SK-N-SH (cell line): ENCODE measurements at regions not wholly inside any gene's neighbourhood (a gene's known extent, or its start where the extent isn't known, plus 50 kb on each side); places are given as distances from the start of the nearest gene placed in this dataset.

Experiments
- CTCF ChIA-PET: fragments of 300-600, 350-600 bp; formaldehyde crosslinking; extraction: SDS; loops from one replicate; lab custom pipeline; 2021; lab: Yijun Ruan, JAX
- POLR2A ChIA-PET: fragments of 350-600 bp; sonication (Branson Sonifier 250); formaldehyde crosslinking; extraction: SDS; loops from one replicate; lab custom pipeline; 2020; ENCODE audit warnings: antibody characterized with exemption, inconsistent platforms; lab: Yijun Ruan, JAX
- DNase-seq: peaks from one replicate; pipeline ENCODE4 v3.0.0; 2012
- H2AFZ ChIP-seq: fragments of 200-600 bp; sonication (generic); 2 replicates; pipeline ENCODE4 v1.8.1; 2016; ENCODE audit warnings: antibody characterized with exemption, mild to moderate bottlenecking, low read depth
- H3F3A ChIP-seq: fragments of 200-600 bp; sonication (generic); replicated peaks from 2 replicates; pipeline ENCODE3; 2016; ENCODE audit warnings: antibody characterized with exemption, mild to moderate bottlenecking; ENCODE audit not compliant: insufficient read depth
- H3K27ac ChIP-seq, 2 experiments: fragments of 200-500 bp in 1 of 2; fragments of 200-600 bp in 1 of 2; sonication (Bioruptor generic) in 1 of 2; sonication (generic), shearing (Covaris generic) in 1 of 2; 2 replicates each; pipeline versions ENCODE4 v1.5.1 to v1.6.1; 2014 to 2016; ENCODE audit warnings: low read depth in 2 of 2, inconsistent platforms in 1 of 2, low read length in 1 of 2, mild to moderate bottlenecking in 1 of 2, mixed read lengths in 1 of 2
- H3K27me3 ChIP-seq: fragments of 200-600 bp; sonication (generic), shearing (Covaris generic); 2 replicates; pipeline ENCODE4 v1.6.1; 2016; ENCODE audit warnings: mixed run types; ENCODE audit not compliant: insufficient read depth
- H3K36me3 ChIP-seq, 2 experiments: fragments of 200-500 bp in 1 of 2; fragments of 200-600 bp in 1 of 2; sonication (Bioruptor generic) in 1 of 2; sonication (generic) in 1 of 2; replicated peaks in 1 of 2; 2 replicates each; pipeline versions ENCODE3 to v1.5.1; 2014 to 2016; ENCODE audit warnings: low read length in 1 of 2, mild to moderate bottlenecking in 1 of 2; ENCODE audit not compliant: insufficient read depth in 2 of 2, control insufficient read depth in 1 of 2
- H3K4me1 ChIP-seq, 2 experiments: fragments of 200-500 bp in 1 of 2; fragments of 200-600 bp in 1 of 2; sonication (Bioruptor generic) in 1 of 2; sonication (generic), shearing (Covaris generic) in 1 of 2; 2 replicates each; pipeline versions ENCODE4 v1.5.1 to v1.6.1; 2014 to 2016; ENCODE audit warnings: low read depth in 1 of 2, low read length in 1 of 2, mixed run types in 1 of 2; ENCODE audit not compliant: insufficient read depth in 2 of 2, control insufficient read depth in 1 of 2
- H3K4me2 ChIP-seq: fragments of 200-600 bp; sonication (generic), shearing (Covaris generic); 2 replicates; pipeline ENCODE4 v1.6.1; 2017; ENCODE audit warnings: mixed run types
- H3K4me3 ChIP-seq, 2 experiments: fragments of 200-500 bp in 1 of 2; fragments of 200-600 bp in 1 of 2; sonication (Bioruptor generic) in 1 of 2; sonication (generic), shearing (Covaris generic) in 1 of 2; 2 replicates each; pipeline versions ENCODE4 v1.5.1 to v1.8.1; 2014 to 2016; ENCODE audit warnings: low read depth in 2 of 2, inconsistent platforms in 1 of 2, low read length in 1 of 2, mild to moderate bottlenecking in 1 of 2, mixed read lengths in 1 of 2, moderate library complexity in 1 of 2
- H3K79me2 ChIP-seq: fragments of 200-600 bp; sonication (generic); 2 replicates; pipeline ENCODE4 v1.8.1; 2017; ENCODE audit warnings: mild to moderate bottlenecking; ENCODE audit not compliant: insufficient read depth
- H3K9ac ChIP-seq: fragments of 200-600 bp; sonication (generic); 2 replicates; pipeline ENCODE4 v1.6.1; 2017; ENCODE audit warnings: mixed run types
- H3K9me2 ChIP-seq: fragments of 200-600 bp; sonication (generic); 2 replicates; pipeline ENCODE4 v1.6.1; 2017; ENCODE audit warnings: mixed run types
- H3K9me3 ChIP-seq: fragments of 200-600 bp; sonication (generic); 2 replicates; pipeline ENCODE4 v1.6.1; 2017; ENCODE audit warnings: mixed run types, mild to moderate bottlenecking, moderate library complexity
- H4K20me1 ChIP-seq: fragments of 200-600 bp; sonication (generic); 2 replicates; pipeline ENCODE4 v1.6.1; 2017; ENCODE audit warnings: mild to moderate bottlenecking, mixed run types; ENCODE audit not compliant: insufficient read depth
- EZH2phosphoT487 ChIP-seq: fragments of 200-600 bp; sonication (generic); IDR thresholded peaks from 2 replicates; pipeline ENCODE4 v1.6.1; 2017; ENCODE audit warnings: low read depth, mixed run types, mild to moderate bottlenecking, antibody characterized with exemption, moderate library complexity, borderline replicate concordance
- FOSL2 ChIP-seq: IDR thresholded peaks from 2 replicates; pipeline ENCODE4 v1.4.0; 2012; ENCODE audit warnings: low read depth, mild to moderate bottlenecking, moderate library complexity, borderline replicate concordance
- FOXJ3 ChIP-seq: sonication (generic); formaldehyde crosslinking; IDR thresholded peaks from 2 replicates; pipeline ENCODE4 v1.5.1; 2020; ENCODE audit warnings: mild to moderate bottlenecking, missing genetic modification reagents
- FOXM1 ChIP-seq: IDR thresholded peaks from 2 replicates; pipeline ENCODE4 v1.4.0; 2012; ENCODE audit warnings: low read depth, mild to moderate bottlenecking
- GABPA ChIP-seq: IDR thresholded peaks from 2 replicates; pipeline ENCODE4 v1.4.0; 2012; ENCODE audit warnings: low read depth, mild to moderate bottlenecking
- MXI1 ChIP-seq: IDR thresholded peaks from 2 replicates; pipeline ENCODE4 v1.6.1; 2012; ENCODE audit warnings: mild to moderate bottlenecking, low read depth, low read length, improper control_type of control experiment
- NFIC ChIP-seq: IDR thresholded peaks from 2 replicates; pipeline ENCODE4 v1.4.0; 2012; ENCODE audit warnings: borderline replicate concordance
- RAD21 ChIP-seq: IDR thresholded peaks from 2 replicates; pipeline ENCODE4 v1.6.1; 2012; ENCODE audit warnings: mild to moderate bottlenecking, low read length
- RCOR1 ChIP-seq: fragments of 150-350 bp; IDR thresholded peaks from 2 replicates; pipeline ENCODE4 v1.6.1; 2017; ENCODE audit warnings: antibody characterized with exemption, low read length
- RFX5 ChIP-seq: IDR thresholded peaks from 2 replicates; pipeline ENCODE4 v1.6.1; 2012; ENCODE audit warnings: mild to moderate bottlenecking, improper control_type of control experiment, low read length
- SMC3 ChIP-seq: IDR thresholded peaks from 2 replicates; pipeline ENCODE4 v1.6.1; 2012; ENCODE audit warnings: low read depth, low read length, improper control_type of control experiment
- TAF1 ChIP-seq: IDR thresholded peaks from 2 replicates; pipeline ENCODE4 v1.6.1; 2012; ENCODE audit warnings: low read depth, mild to moderate bottlenecking, low read length, moderate library complexity, borderline replicate concordance
- TCF12 ChIP-seq: IDR thresholded peaks from 2 replicates; pipeline ENCODE4 v1.4.0; 2012
- TEAD4 ChIP-seq: IDR thresholded peaks from 2 replicates; pipeline ENCODE4 v1.4.0; 2012; ENCODE audit warnings: mild to moderate bottlenecking, borderline replicate concordance; ENCODE audit not compliant: insufficient read depth
- YY1 ChIP-seq: IDR thresholded peaks from 2 replicates; pipeline ENCODE4 v1.4.0; 2012; ENCODE audit warnings: low read depth, mild to moderate bottlenecking
- WGBS: methylation state at CpG from one replicate; pipeline ENCODE4 v1.1.6; 2017; ENCODE audit warnings: low lambda C conversion rate; 5-methylcytosine and 5-hydroxymethylcytosine counted together
- TF ChIP-seq, protein P1 (sequence below): IDR thresholded peaks from 2 replicates; pipeline ENCODE4 v1.4.0; 2012; ENCODE audit warnings: low read depth, borderline replicate concordance
- TF ChIP-seq, protein P2 (sequence below): IDR thresholded peaks from 2 replicates; pipeline ENCODE4 v1.4.0; 2012; ENCODE audit warnings: low read depth, borderline replicate concordance
- TF ChIP-seq, protein P3 (sequence below): fragments of 150-350 bp; IDR thresholded peaks from 2 replicates; pipeline ENCODE4 v1.6.1; 2017; ENCODE audit warnings: antibody characterized with exemption, low read length, low read depth, borderline replicate concordance
- TF ChIP-seq, protein P4 (sequence below): IDR thresholded peaks from 2 replicates; pipeline ENCODE4 v1.6.1; 2012; ENCODE audit warnings: mild to moderate bottlenecking, low read depth, low read length, moderate library complexity
- TF ChIP-seq, protein P5 (sequence below): fragments of 150-350 bp; IDR thresholded peaks from 2 replicates; pipeline ENCODE4 v1.6.1; 2016; ENCODE audit warnings: mild to moderate bottlenecking, low read depth, low read length
- TF ChIP-seq, protein P6 (sequence below): fragments of 200-600 bp; sonication (generic); IDR thresholded peaks from 2 replicates; pipeline ENCODE4 v1.6.1; 2017; ENCODE audit warnings: antibody characterized with exemption, mild to moderate bottlenecking, moderate library complexity

DNA sequence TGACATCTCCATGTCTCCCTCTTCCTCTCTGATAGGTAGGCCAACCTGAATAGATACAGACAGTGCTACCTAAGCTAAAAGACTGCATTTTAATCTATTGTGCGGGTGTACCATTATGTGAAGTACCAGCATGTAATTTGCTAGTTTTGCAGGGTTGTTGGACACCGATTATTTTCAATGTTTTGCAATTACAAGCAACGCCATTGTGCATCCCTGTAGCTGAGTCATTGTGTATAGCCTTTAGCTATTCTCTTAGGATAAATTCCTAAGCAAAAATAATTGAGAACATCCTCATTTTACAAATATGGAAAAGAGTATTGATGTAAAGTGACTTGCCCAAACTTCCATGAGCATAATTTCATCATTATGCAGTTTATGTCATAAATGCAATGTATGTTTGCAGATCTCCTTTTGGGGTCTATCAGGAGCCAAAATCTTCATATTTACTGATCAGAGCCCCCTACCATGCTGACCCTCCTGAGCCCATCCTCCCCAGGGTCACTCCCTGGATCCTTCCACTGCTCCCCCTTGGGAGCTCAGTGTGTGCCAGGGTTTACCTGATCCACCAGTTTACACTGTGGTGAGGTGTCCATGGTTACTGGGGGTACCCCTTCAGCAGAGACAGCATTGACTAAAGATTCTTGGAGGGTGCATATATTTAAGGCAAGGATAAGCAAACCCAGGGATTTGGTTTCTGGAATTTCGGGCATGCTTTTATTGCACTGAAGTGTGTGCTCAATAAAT, 80.6 kb downstream of the CCDC185 start (continued):
- TF ChIP-seq RCOR1 (no peak), NFIC (no peak), GABPA (no peak)

DNA sequence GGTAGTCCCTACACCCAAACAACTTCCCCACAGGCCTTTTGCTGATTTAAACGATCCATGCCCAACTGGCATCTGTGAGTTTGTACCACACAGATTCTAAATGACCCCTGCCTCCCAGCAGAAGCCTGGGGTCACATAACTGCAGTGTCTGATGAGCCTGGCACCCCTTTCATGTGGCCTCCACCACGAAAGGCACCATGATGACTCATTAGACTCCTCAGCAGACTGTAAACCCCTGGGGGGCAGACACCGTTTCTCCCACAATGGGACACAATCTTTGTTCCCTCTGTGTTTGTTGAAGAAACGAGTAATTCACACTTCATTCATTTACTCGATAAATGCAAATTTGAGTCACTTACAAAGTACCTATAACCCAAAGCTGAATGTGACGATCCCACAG, 81.6 kb downstream of the CCDC185 start:
- Histone ChIP-seq H3K79me2 (no peaks in the 10 kb centered on the region), H4K20me1 (no peaks in the 10 kb centered on the region), H3K9ac (no peak overlapping the region), H3K27ac (no peak overlapping the region), H3K4me3 (no peak overlapping the region), H3K36me3 (no peaks in the 10 kb centered on the region), H3F3A (no peaks in the 10 kb centered on the region), H3K9me3 (no peaks in the 10 kb centered on the region), H3K4me2 (no peak overlapping the region), H3K9me2 (no peaks in the 10 kb centered on the region), H3K4me1 (no peaks in the 10 kb centered on the region; a peak in 1 of 4 replicates), H2AFZ (no peak overlapping the region), H3K27me3 (peaks cover 3% of the 10 kb centered on the region)
- WGBS: 24% methylated on average over 6 of the region's 6 CpGs
- TF ChIP-seq, protein P1, sequence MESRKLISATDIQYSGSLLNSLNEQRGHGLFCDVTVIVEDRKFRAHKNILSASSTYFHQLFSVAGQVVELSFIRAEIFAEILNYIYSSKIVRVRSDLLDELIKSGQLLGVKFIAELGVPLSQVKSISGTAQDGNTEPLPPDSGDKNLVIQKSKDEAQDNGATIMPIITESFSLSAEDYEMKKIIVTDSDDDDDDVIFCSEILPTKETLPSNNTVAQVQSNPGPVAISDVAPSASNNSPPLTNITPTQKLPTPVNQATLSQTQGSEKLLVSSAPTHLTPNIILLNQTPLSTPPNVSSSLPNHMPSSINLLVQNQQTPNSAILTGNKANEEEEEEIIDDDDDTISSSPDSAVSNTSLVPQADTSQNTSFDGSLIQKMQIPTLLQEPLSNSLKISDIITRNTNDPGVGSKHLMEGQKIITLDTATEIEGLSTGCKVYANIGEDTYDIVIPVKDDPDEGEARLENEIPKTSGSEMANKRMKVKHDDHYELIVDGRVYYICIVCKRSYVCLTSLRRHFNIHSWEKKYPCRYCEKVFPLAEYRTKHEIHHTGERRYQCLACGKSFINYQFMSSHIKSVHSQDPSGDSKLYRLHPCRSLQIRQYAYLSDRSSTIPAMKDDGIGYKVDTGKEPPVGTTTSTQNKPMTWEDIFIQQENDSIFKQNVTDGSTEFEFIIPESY: no peak
- TF ChIP-seq EZH2phosphoT487: no peak
- TF ChIP-seq, protein P2, sequence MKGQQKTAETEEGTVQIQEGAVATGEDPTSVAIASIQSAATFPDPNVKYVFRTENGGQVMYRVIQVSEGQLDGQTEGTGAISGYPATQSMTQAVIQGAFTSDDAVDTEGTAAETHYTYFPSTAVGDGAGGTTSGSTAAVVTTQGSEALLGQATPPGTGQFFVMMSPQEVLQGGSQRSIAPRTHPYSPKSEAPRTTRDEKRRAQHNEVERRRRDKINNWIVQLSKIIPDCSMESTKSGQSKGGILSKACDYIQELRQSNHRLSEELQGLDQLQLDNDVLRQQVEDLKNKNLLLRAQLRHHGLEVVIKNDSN: no peak
- no peak for TF ChIP-seq RAD21
- TF ChIP-seq FOXM1: no peak
- TF ChIP-seq FOSL2: no peak
- TF ChIP-seq GABPA: no peak
- TF ChIP-seq SMC3: no peak
- no peak for TF ChIP-seq MXI1
- no peak for TF ChIP-seq RFX5
- TF ChIP-seq, protein P3, sequence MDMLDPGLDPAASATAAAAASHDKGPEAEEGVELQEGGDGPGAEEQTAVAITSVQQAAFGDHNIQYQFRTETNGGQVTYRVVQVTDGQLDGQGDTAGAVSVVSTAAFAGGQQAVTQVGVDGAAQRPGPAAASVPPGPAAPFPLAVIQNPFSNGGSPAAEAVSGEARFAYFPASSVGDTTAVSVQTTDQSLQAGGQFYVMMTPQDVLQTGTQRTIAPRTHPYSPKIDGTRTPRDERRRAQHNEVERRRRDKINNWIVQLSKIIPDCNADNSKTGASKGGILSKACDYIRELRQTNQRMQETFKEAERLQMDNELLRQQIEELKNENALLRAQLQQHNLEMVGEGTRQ: no peak
- TF ChIP-seq, protein P4, sequence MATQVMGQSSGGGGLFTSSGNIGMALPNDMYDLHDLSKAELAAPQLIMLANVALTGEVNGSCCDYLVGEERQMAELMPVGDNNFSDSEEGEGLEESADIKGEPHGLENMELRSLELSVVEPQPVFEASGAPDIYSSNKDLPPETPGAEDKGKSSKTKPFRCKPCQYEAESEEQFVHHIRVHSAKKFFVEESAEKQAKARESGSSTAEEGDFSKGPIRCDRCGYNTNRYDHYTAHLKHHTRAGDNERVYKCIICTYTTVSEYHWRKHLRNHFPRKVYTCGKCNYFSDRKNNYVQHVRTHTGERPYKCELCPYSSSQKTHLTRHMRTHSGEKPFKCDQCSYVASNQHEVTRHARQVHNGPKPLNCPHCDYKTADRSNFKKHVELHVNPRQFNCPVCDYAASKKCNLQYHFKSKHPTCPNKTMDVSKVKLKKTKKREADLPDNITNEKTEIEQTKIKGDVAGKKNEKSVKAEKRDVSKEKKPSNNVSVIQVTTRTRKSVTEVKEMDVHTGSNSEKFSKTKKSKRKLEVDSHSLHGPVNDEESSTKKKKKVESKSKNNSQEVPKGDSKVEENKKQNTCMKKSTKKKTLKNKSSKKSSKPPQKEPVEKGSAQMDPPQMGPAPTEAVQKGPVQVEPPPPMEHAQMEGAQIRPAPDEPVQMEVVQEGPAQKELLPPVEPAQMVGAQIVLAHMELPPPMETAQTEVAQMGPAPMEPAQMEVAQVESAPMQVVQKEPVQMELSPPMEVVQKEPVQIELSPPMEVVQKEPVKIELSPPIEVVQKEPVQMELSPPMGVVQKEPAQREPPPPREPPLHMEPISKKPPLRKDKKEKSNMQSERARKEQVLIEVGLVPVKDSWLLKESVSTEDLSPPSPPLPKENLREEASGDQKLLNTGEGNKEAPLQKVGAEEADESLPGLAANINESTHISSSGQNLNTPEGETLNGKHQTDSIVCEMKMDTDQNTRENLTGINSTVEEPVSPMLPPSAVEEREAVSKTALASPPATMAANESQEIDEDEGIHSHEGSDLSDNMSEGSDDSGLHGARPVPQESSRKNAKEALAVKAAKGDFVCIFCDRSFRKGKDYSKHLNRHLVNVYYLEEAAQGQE: no peak
- no peak for TF ChIP-seq TCF12
- TF ChIP-seq, protein P5, sequence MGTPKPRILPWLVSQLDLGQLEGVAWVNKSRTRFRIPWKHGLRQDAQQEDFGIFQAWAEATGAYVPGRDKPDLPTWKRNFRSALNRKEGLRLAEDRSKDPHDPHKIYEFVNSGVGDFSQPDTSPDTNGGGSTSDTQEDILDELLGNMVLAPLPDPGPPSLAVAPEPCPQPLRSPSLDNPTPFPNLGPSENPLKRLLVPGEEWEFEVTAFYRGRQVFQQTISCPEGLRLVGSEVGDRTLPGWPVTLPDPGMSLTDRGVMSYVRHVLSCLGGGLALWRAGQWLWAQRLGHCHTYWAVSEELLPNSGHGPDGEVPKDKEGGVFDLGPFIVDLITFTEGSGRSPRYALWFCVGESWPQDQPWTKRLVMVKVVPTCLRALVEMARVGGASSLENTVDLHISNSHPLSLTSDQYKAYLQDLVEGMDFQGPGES: no peak
- TF ChIP-seq FOXJ3: no peak
- no peak for TF ChIP-seq TEAD4
- no peak for TF ChIP-seq TAF1
- TF ChIP-seq, protein P6, sequence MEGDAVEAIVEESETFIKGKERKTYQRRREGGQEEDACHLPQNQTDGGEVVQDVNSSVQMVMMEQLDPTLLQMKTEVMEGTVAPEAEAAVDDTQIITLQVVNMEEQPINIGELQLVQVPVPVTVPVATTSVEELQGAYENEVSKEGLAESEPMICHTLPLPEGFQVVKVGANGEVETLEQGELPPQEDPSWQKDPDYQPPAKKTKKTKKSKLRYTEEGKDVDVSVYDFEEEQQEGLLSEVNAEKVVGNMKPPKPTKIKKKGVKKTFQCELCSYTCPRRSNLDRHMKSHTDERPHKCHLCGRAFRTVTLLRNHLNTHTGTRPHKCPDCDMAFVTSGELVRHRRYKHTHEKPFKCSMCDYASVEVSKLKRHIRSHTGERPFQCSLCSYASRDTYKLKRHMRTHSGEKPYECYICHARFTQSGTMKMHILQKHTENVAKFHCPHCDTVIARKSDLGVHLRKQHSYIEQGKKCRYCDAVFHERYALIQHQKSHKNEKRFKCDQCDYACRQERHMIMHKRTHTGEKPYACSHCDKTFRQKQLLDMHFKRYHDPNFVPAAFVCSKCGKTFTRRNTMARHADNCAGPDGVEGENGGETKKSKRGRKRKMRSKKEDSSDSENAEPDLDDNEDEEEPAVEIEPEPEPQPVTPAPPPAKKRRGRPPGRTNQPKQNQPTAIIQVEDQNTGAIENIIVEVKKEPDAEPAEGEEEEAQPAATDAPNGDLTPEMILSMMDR: no peak
- no peak for TF ChIP-seq YY1
- ChIA-PET POLR2A (no interaction called here), CTCF (no interaction called here)
- no peak for DNase-seq
